Peyer's patch (tissue), 4 donors: ENCODE measurements at regions not wholly inside any gene's neighbourhood (a gene's known extent, or its start where the extent isn't known, plus 50 kb on each side); places are given as distances from the start of the nearest gene placed in this dataset.

Source experiments
- CTCF ChIP-seq, 6 experiments: fragments of 450-650 bp in 4 of 6; fragments of 200-600 bp in 2 of 6; sonication (generic) in 1 of 6; IDR thresholded peaks; one replicate each; pipeline ENCODE4 v1.5.1; 2017 to 2019; ENCODE audit warnings: antibody characterized with exemption in 6 of 6, mild to moderate bottlenecking in 3 of 6, moderate library complexity in 1 of 6
- POLR2A ChIP-seq, 2 donors: fragments of 450-650 bp; IDR thresholded peaks; one replicate each; pipeline ENCODE4 v1.5.1; 2017; ENCODE audit warnings: antibody characterized with exemption in 2 of 2, mild to moderate bottlenecking in 2 of 2, moderate library complexity in 2 of 2

- no peak for TF ChIP-seq CTCF (IDR thresholded peaks at IDR 0.05)
- no peak for TF ChIP-seq POLR2A (IDR thresholded peaks at IDR 0.05)
Measured at GRCh38 chr20:53645582-53645897, 51.9 kb upstream of the ZNF217 start.
